K562 (cell line): ENCODE measurements at regions not wholly inside any gene's neighbourhood (a gene's known extent, or its start where the extent isn't known, plus 50 kb on each side); places are given as distances from the start of the nearest gene placed in this dataset.

ENCODE experiments used
- ADNP ChIP-seq: fragments of 200-800 bp; sonication (Bioruptor generic); IDR thresholded peaks from 2 replicates; pipeline ENCODE4 v1.6.1; 2016; ENCODE audit warnings: missing genetic modification characterization, missing compliant biosample characterization
- ARID1B ChIP-seq: fragments of 450-650 bp; IDR thresholded peaks from 2 replicates; pipeline ENCODE4 v1.6.1; 2016; ENCODE audit warnings: antibody characterized with exemption, mild to moderate bottlenecking, inconsistent platforms
- CCAR2 ChIP-seq: fragments of 200-400 bp; formaldehyde crosslinking; IDR thresholded peaks from 2 replicates; pipeline ENCODE4 v1.6.1; 2017; ENCODE audit warnings: mild to moderate bottlenecking, low read depth, low read length
- CXXC5 ChIP-seq: fragments of 250-450 bp; sonication (Bioruptor Pico); IDR thresholded peaks from 2 replicates; pipeline ENCODE4 v1.8.0; 2022; ENCODE audit warnings: inconsistent platforms, mild to moderate bottlenecking, moderate library complexity
- KAT7 ChIP-seq: sonication (generic); formaldehyde crosslinking; IDR thresholded peaks from 2 replicates; pipeline ENCODE4 v1.8.0; 2022; ENCODE audit warnings: missing genetic modification reagents, mild to moderate bottlenecking, borderline replicate concordance
- MEIS2 ChIP-seq: fragments of 450-650 bp; IDR thresholded peaks from 2 replicates; pipeline ENCODE4 v1.6.1; 2014; ENCODE audit warnings: mild to moderate bottlenecking; ENCODE audit not compliant: partially characterized antibody
- NFATC3 ChIP-seq: fragments of 450-650 bp; IDR thresholded peaks from 2 replicates; pipeline ENCODE4 v1.6.1; 2017; ENCODE audit warnings: mild to moderate bottlenecking
- RB1 ChIP-seq: fragments of 450-650 bp; IDR thresholded peaks from 2 replicates; pipeline ENCODE4 v1.6.1; 2017; ENCODE audit warnings: low read depth, mild to moderate bottlenecking
- SMAD1 ChIP-seq: fragments of 150-350 bp; IDR thresholded peaks from 2 replicates; pipeline ENCODE4 v1.6.1; 2014; ENCODE audit warnings: low read length, low read depth; ENCODE audit not compliant: partially characterized antibody
- SMC3 ChIP-seq: conservative IDR thresholded peaks from 2 replicates; pipeline ENCODE4 v1.6.1; 2011; ENCODE audit warnings: low read depth, low read length, improper control_type of control experiment; ENCODE audit not compliant: insufficient read depth
- TAF9B ChIP-seq: fragments of 450-650 bp; IDR thresholded peaks from 2 replicates; pipeline ENCODE4 v1.6.1; 2018; ENCODE audit warnings: mild to moderate bottlenecking; ENCODE audit not compliant: partially characterized antibody
- ZBTB12 ChIP-seq: fragments of 250-450 bp; sonication (Bioruptor Pico); IDR thresholded peaks from 2 replicates; pipeline ENCODE4 v1.4.0; 2020
- ZNF282 ChIP-seq: sonication (generic); formaldehyde crosslinking; IDR thresholded peaks from 2 replicates; pipeline ENCODE4 v1.8.1; 2023; ENCODE audit warnings: missing genetic modification reagents
- ZNF311 ChIP-seq: fragments of 250-450 bp; sonication (Bioruptor Pico); IDR thresholded peaks from 2 replicates; pipeline ENCODE4 v1.4.0; 2020; ENCODE audit warnings: mild to moderate bottlenecking, moderate library complexity
- ZNF41 ChIP-seq: fragments of 250-450 bp; sonication (Bioruptor Pico); conservative IDR thresholded peaks from 2 replicates; pipeline ENCODE4 v1.4.0; 2020; ENCODE audit warnings: mild to moderate bottlenecking
- ZNF431 ChIP-seq: sonication (generic); formaldehyde crosslinking; IDR thresholded peaks from 2 replicates; pipeline ENCODE4 v1.8.0; 2022; ENCODE audit warnings: mild to moderate bottlenecking, missing genetic modification reagents
- TF ChIP-seq, protein P1 (sequence below), 3 experiments: fragments of 200-800 bp in 1 of 3; sonication (Bioruptor generic) in 1 of 3; sonication (generic) in 1 of 3; formaldehyde crosslinking in 1 of 3; IDR thresholded peaks; 2 replicates each; pipeline versions ENCODE4 v1.6.1 to v1.8.0; 2016 to 2022; ENCODE audit warnings: mild to moderate bottlenecking in 2 of 3, missing compliant biosample characterization in 2 of 3, missing genetic modification characterization in 2 of 3, missing genetic modification reagents in 1 of 3
- TF ChIP-seq, protein P2 (sequence below): fragments of 200-400 bp; formaldehyde crosslinking; IDR thresholded peaks from 2 replicates; pipeline ENCODE4 v1.6.1; 2017; ENCODE audit warnings: mild to moderate bottlenecking, low read depth, low read length, moderate library complexity
- TF ChIP-seq, protein P3 (sequence below): sonication (generic); formaldehyde crosslinking; IDR thresholded peaks from 2 replicates; pipeline ENCODE4 v1.8.0; 2022; ENCODE audit warnings: mild to moderate bottlenecking, missing genetic modification reagents

- no peak for TF ChIP-seq ZBTB12
- TF ChIP-seq, protein P1, sequence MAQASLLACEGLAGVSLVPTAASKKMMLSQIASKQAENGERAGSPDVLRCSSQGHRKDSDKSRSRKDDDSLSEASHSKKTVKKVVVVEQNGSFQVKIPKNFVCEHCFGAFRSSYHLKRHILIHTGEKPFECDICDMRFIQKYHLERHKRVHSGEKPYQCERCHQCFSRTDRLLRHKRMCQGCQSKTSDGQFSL (CRISPR knock-in tag; IDR thresholded peaks at IDR 0.05), result peak; percentile 91
- TF ChIP-seq, protein P1 (tag; IDR thresholded peaks at IDR 0.05), result 0 out of 4 replicates have a peak, but pooled peaks of 1 of the 2 experiments have one; percentile 40
- TF ChIP-seq NFATC3, result no peak
- no peak for TF ChIP-seq ZNF282 (CRISPR knock-in tag)
- no peak for TF ChIP-seq KAT7
- no peak for TF ChIP-seq CCAR2
- TF ChIP-seq, protein P2, sequence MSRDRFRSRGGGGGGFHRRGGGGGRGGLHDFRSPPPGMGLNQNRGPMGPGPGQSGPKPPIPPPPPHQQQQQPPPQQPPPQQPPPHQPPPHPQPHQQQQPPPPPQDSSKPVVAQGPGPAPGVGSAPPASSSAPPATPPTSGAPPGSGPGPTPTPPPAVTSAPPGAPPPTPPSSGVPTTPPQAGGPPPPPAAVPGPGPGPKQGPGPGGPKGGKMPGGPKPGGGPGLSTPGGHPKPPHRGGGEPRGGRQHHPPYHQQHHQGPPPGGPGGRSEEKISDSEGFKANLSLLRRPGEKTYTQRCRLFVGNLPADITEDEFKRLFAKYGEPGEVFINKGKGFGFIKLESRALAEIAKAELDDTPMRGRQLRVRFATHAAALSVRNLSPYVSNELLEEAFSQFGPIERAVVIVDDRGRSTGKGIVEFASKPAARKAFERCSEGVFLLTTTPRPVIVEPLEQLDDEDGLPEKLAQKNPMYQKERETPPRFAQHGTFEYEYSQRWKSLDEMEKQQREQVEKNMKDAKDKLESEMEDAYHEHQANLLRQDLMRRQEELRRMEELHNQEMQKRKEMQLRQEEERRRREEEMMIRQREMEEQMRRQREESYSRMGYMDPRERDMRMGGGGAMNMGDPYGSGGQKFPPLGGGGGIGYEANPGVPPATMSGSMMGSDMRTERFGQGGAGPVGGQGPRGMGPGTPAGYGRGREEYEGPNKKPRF, result no peak
- 0 out of 2 replicates have a peak, but pooled peaks have one; percentile 28 for TF ChIP-seq CXXC5 (CRISPR knock-in tag)
- TF ChIP-seq ARID1B, result no peak
- TF ChIP-seq MEIS2, result no peak
- peak; percentile 77 for TF ChIP-seq SMC3
- TF ChIP-seq ZNF41, result no peak
- no peak for TF ChIP-seq SMAD1
- TF ChIP-seq, protein P3, sequence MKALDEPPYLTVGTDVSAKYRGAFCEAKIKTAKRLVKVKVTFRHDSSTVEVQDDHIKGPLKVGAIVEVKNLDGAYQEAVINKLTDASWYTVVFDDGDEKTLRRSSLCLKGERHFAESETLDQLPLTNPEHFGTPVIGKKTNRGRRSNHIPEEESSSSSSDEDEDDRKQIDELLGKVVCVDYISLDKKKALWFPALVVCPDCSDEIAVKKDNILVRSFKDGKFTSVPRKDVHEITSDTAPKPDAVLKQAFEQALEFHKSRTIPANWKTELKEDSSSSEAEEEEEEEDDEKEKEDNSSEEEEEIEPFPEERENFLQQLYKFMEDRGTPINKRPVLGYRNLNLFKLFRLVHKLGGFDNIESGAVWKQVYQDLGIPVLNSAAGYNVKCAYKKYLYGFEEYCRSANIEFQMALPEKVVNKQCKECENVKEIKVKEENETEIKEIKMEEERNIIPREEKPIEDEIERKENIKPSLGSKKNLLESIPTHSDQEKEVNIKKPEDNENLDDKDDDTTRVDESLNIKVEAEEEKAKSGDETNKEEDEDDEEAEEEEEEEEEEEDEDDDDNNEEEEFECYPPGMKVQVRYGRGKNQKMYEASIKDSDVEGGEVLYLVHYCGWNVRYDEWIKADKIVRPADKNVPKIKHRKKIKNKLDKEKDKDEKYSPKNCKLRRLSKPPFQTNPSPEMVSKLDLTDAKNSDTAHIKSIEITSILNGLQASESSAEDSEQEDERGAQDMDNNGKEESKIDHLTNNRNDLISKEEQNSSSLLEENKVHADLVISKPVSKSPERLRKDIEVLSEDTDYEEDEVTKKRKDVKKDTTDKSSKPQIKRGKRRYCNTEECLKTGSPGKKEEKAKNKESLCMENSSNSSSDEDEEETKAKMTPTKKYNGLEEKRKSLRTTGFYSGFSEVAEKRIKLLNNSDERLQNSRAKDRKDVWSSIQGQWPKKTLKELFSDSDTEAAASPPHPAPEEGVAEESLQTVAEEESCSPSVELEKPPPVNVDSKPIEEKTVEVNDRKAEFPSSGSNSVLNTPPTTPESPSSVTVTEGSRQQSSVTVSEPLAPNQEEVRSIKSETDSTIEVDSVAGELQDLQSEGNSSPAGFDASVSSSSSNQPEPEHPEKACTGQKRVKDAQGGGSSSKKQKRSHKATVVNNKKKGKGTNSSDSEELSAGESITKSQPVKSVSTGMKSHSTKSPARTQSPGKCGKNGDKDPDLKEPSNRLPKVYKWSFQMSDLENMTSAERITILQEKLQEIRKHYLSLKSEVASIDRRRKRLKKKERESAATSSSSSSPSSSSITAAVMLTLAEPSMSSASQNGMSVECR (CRISPR knock-in tag), result no peak
- TF ChIP-seq RB1, result peak; percentile 77
- no peak for TF ChIP-seq ZNF431 (CRISPR knock-in tag)
- TF ChIP-seq ZNF311 (CRISPR knock-in tag), result no peak
- TF ChIP-seq TAF9B, result no peak
- TF ChIP-seq ADNP (tag), result no peak
These were observed 120.8 kb upstream of the PJA1 start (continued) for GRCh38 chrX:69285881-69286564.
